Ramos (cell line): ENCODE measurements at regions not wholly inside any gene's neighbourhood (a gene's known extent, or its start where the extent isn't known, plus 50 kb on each side); places are given as distances from the start of the nearest gene placed in this dataset.
"Not testable (repeated sequence)": the region's sequence is repeated elsewhere in the genome, so short reads cannot be mapped to it uniquely, and the experiment has no call there.

Experiments
- in situ Hi-C: fragments of 300-500 bp; cut with MboI; formaldehyde crosslinking; loops from one replicate; pipeline ENCODE4 v1.14.3; 2022; ENCODE audit warnings: low sequenced_read_pairs; ENCODE audit not compliant: unreplicated experiment

GRCh38 chr15:24271496-24272244 lies 403.9 kb upstream of the NPAP1 start:
- in situ Hi-C loops, result not testable (repeated sequence)

GRCh38 chr15:24292837-24293236 lies 382.7 kb upstream of the NPAP1 start:
- in situ Hi-C loops, result no loop called here

- in situ Hi-C loops, result not testable (repeated sequence)
Measured at GRCh38 chr15:24300804-24301368, 374.7 kb upstream of the NPAP1 start.

GRCh38 chr15:24301999-24302398 lies 373.6 kb upstream of the NPAP1 start:
- in situ Hi-C loops, result not testable (repeated sequence)

GRCh38 chr15:24304747-24305146 lies 370.8 kb upstream of the NPAP1 start:
- in situ Hi-C loops, result not testable (repeated sequence)

GRCh38 chr15:24305643-24306042 lies 369.9 kb upstream of the NPAP1 start:
- in situ Hi-C loops, result not testable (repeated sequence)

GRCh38 chr15:24309700-24310099 lies 365.9 kb upstream of the NPAP1 start:
- in situ Hi-C loops, result not testable (repeated sequence)

GRCh38 chr15:24311692-24312091 lies 363.9 kb upstream of the NPAP1 start:
- in situ Hi-C loops, result not testable (repeated sequence)

GRCh38 chr15:24316326-24316725 lies 359.2 kb upstream of the NPAP1 start:
- in situ Hi-C loops, result not testable (repeated sequence)

GRCh38 chr15:24318981-24319380 lies 356.6 kb upstream of the NPAP1 start:
- in situ Hi-C loops, result no loop called here

GRCh38 chr15:24324096-24324495 lies 351.5 kb upstream of the NPAP1 start:
- in situ Hi-C loops, result not testable (repeated sequence)

GRCh38 chr15:24326513-24326912 lies 349.1 kb upstream of the NPAP1 start:
- in situ Hi-C loops, result not testable (repeated sequence)

GRCh38 chr15:24331964-24332363 lies 343.6 kb upstream of the NPAP1 start:
- in situ Hi-C loops, result not testable (repeated sequence)

- in situ Hi-C loops, result not testable (repeated sequence)
Measured at GRCh38 chr15:24341876-24342275, 333.7 kb upstream of the NPAP1 start.

- in situ Hi-C loops, result not testable (repeated sequence)
Measured at GRCh38 chr15:24352777-24353176, 322.8 kb upstream of the NPAP1 start.

- in situ Hi-C loops, result not testable (repeated sequence)
Measured at GRCh38 chr15:24381103-24381502, 294.5 kb upstream of the NPAP1 start.

- in situ Hi-C loops, result not testable (repeated sequence)
Measured at GRCh38 chr15:24385258-24385657, 290.3 kb upstream of the NPAP1 start.

- in situ Hi-C loops, result no loop called here
Measured at GRCh38 chr15:24394303-24394702, 281.3 kb upstream of the NPAP1 start.

- in situ Hi-C loops, result not testable (repeated sequence)
Measured at GRCh38 chr15:24412649-24413048, 262.9 kb upstream of the NPAP1 start.

GRCh38 chr15:24426286-24427054 lies 249.1 kb upstream of the NPAP1 start:
- in situ Hi-C loops, result not testable (repeated sequence)

- in situ Hi-C loops, result not testable (repeated sequence)
Measured at GRCh38 chr15:24427055-24427400, 248.5 kb upstream of the NPAP1 start.
